GM21360 (cell line): ENCODE measurements at regions not wholly inside any gene's neighbourhood (a gene's known extent, or its start where the extent isn't known, plus 50 kb on each side); places are given as distances from the start of the nearest gene placed in this dataset.
"Not testable (repeated sequence)": the region's sequence is repeated elsewhere in the genome, so short reads cannot be mapped to it uniquely, and the experiment has no call there.

Experiments
- ATAC-seq: cut with Tn5 transposase; IDR thresholded peaks from one replicate; pipeline ENCODE4 v1.9.1; 2021; ENCODE audit warnings: mild to moderate bottlenecking, moderate library complexity; ENCODE audit not compliant: unreplicated experiment

- no peak for ATAC-seq
Observed at GRCh38 chr5:5902678-5903646, 475.4 kb downstream of the MED10 start.

- ATAC-seq = no peak
Observed at GRCh38 chr5:5900350-5900749, 477.9 kb downstream of the ICE1 start.

DNA sequence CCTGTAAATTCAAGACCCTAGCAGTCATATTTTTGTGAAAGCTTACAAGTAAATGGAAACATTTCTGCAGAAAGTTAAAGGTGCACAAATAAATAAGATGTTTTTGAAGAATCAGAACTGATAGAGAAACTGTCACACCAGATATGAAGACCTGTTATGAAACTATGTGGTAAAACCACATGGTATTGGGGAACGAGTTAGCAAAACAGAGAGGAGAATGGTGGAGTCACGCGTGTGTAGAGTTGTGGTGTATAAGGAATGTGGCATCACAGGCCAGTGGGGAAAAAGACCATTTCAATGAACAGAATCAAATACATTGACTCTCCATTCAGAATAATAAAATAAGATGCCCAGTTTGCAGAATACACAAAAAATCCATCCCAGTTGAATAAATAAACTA lies 477.2 kb downstream of the ICE1 start:
- ATAC-seq = no peak

- no peak for ATAC-seq
Observed at GRCh38 chr5:5888284-5888683, 465.8 kb downstream of the ICE1 start.

GRCh38 chr5:5887833-5888232 lies 465.4 kb downstream of the ICE1 start:
- ATAC-seq = no peak

DNA sequence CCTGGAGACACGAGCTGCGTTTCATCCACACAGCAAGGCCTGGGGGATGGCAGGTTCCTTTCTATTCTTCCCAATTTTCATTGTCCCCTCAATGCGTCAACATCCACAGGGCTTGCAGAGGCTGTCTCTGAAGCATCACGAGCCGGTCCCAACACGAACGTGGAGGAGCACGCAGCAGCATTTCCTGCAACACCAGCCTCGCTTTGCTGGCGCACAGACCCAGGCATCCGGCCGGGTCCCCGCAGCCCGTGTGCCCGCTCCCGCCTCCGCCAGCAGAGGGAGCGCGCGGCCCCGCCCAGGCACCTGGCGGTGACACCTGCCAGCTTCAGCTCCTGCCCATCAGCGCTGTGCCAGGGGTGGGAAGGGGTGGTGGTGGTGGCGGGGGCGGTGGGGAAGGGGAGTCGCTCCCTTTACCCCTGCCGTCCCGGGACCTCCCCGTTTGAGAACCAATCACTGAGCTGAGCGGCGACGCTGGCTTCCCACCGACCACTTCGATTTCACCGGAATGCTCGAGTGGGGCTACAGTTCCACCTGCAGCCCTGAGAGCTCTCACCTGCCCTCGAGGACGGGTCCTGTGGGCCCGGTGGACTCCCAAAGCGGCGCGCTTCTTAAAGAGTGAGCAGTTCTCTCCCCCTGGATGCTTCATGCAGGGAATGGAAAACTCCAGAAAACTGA lies 464.5 kb downstream of the ICE1 start:
- peak; percentile 82 for ATAC-seq

GRCh38 chr5:5886353-5886752 lies 463.9 kb downstream of the ICE1 start:
- ATAC-seq = no peak

GRCh38 chr5:5885782-5886181 lies 463.3 kb downstream of the ICE1 start:
- no peak for ATAC-seq

- no peak for ATAC-seq
Observed at GRCh38 chr5:5884593-5884992, 462.1 kb downstream of the ICE1 start.

GRCh38 chr5:5883562-5883961 lies 461.1 kb downstream of the ICE1 start:
- ATAC-seq = no peak

GRCh38 chr5:5883146-5883545 lies 460.7 kb downstream of the ICE1 start:
- ATAC-seq = no peak

GRCh38 chr5:5882706-5883105 lies 460.2 kb downstream of the ICE1 start:
- ATAC-seq = no peak

DNA sequence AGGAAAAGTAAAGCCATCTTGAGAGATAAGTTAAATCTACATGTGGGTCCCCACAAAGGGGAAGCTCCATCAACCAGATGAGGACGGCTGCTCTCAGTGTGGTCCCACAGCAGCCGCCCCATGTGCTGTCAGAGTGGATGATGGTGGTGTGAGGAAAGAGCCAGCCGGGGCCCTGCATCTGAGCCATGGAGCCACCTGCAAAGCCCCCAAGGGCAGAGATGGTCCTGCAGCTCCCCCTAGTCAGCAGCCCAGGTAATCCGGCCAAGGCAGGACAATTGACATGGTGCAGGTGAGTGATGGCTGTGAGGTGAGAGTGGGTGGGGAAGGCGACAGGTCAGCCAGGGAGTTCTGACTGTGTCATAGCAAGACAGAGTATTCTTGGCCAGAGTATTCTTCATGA lies 458.8 kb downstream of the ICE1 start:
- ATAC-seq = no peak

DNA sequence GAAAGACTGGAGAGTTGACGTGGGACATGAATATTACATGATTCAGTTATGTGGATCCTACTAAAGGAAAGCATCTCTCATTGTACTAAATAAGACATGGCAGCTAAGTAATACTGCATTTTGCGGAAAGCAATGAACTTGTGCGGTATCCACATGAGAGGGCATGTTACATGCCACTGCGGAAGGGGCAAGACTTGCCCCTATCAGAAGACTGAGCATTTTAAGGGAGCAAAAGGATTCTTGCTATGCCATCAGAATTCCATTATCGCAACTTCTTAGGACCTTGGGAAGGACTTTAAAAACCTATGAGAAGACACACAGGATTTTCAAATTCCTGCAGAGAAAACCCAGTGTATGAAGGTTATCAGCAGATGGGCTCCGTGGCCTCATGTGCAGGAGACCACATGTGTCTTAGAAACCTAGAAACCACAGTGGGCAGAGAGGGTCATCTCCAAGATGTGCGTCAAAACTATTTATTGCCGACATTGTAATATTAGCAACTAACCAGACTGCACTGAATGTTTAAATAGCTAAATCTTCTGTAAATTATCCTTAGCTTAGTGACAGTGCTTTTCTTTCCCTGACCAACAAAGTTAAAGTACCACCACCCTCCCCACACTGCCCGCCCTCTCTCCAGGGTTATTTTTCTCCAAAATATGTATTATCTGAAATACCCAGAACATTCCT lies 457.7 kb downstream of the ICE1 start:
- ATAC-seq = no peak

GRCh38 chr5:5857396-5857795 lies 434.9 kb downstream of the ICE1 start:
- no peak for ATAC-seq

- ATAC-seq = no peak
Observed at GRCh38 chr5:5854087-5854486, 431.6 kb downstream of the ICE1 start.

GRCh38 chr5:5838493-5838892 lies 416.0 kb downstream of the ICE1 start:
- ATAC-seq = no peak

GRCh38 chr5:5831622-5832021 lies 409.1 kb downstream of the ICE1 start:
- ATAC-seq = not testable (repeated sequence)

GRCh38 chr5:5828619-5829018 lies 406.1 kb downstream of the ICE1 start:
- ATAC-seq = no peak

DNA sequence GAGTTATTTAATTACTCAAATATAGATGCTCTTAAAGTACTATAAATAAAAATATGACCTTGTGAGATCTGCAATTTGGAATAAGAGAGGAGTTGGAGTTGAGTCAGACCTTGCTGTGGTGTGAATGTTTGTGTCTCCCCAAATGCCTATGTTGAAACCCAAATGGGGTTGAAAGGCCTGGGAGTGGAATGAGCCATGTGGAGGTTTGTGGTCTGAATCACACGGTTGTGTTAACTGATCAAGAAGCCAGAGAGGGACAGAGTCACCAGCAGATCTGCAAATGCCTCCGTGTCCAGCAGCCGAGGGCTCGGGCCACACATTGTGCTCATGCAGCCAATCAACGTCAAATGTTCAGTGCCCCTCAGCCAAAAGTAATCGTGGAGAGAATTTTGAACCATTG lies 404.4 kb downstream of the ICE1 start:
- no peak for ATAC-seq

DNA sequence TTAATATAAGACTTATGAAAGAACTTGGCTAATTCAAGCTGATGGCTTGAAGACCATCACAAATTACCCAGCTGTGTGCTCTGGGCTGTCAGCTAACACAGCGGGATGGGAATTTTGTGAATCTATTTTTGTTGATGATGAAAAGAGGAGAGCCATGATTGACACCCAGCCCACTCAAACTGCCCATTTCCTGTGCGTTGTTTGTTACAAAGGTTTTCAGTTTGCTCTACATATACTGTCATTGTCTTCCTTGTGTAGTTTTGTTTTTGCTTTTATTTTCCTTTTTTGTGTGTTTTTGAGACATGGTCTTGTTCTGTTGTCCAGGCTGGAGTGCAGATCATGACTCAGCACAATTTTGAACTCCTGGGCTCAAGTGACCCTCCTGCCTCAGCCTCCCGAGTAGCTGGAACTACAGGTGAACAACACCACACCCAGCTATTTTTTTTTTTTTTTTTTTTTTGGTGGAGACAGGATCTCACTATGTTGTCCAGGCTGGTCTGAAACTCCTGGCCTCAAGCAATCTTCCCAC lies 400.3 kb downstream of the ICE1 start:
- ATAC-seq = no peak
